ENCODE measurements at regions not wholly inside any gene's neighbourhood (a gene's known extent, or its start where the extent isn't known, plus 50 kb on each side); places are given as distances from the start of the nearest gene placed in this dataset.

DNA sequence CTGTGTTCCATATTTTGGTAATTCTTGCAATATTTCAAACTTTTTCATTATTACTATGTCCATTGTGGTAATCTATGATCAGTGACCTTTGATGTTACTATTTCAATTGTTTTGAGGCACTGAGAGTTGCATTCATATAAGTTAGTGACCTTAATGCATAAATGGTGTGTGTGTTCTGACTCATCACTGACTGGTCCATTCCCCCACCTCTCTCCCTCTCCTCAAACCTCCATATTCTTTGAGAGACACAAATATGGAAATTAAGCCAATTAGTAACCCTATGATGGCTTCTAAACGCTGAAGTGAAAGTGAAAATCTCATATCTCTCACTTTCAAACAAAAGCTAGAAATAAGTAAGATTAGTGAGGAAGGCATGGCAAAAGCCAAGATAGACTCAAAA lies 739.6 kb downstream of the CCSER2 start:
- TF ChIP-seq, protein P1, sequence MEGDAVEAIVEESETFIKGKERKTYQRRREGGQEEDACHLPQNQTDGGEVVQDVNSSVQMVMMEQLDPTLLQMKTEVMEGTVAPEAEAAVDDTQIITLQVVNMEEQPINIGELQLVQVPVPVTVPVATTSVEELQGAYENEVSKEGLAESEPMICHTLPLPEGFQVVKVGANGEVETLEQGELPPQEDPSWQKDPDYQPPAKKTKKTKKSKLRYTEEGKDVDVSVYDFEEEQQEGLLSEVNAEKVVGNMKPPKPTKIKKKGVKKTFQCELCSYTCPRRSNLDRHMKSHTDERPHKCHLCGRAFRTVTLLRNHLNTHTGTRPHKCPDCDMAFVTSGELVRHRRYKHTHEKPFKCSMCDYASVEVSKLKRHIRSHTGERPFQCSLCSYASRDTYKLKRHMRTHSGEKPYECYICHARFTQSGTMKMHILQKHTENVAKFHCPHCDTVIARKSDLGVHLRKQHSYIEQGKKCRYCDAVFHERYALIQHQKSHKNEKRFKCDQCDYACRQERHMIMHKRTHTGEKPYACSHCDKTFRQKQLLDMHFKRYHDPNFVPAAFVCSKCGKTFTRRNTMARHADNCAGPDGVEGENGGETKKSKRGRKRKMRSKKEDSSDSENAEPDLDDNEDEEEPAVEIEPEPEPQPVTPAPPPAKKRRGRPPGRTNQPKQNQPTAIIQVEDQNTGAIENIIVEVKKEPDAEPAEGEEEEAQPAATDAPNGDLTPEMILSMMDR (IDR thresholded peaks at IDR 0.05): no peak
- no peak for TF ChIP-seq POLR2A (IDR thresholded peaks at IDR 0.05)
- TF ChIP-seq EP300 (IDR thresholded peaks at IDR 0.05): no peak
- TF ChIP-seq POLR2AphosphoS5 (IDR thresholded peaks at IDR 0.05): no peak
